SKM-1 treated with dmso at 0.1 percent for 144 hours (cell line): ENCODE measurements at regions not wholly inside any gene's neighbourhood (a gene's known extent, or its start where the extent isn't known, plus 50 kb on each side); places are given as distances from the start of the nearest gene placed in this dataset.

Source experiments
- DNase-seq: peaks from one replicate; lab custom pipeline; 2025; ENCODE audit not compliant: unreplicated experiment; lab: John Stamatoyannopoulos, UW

DNA sequence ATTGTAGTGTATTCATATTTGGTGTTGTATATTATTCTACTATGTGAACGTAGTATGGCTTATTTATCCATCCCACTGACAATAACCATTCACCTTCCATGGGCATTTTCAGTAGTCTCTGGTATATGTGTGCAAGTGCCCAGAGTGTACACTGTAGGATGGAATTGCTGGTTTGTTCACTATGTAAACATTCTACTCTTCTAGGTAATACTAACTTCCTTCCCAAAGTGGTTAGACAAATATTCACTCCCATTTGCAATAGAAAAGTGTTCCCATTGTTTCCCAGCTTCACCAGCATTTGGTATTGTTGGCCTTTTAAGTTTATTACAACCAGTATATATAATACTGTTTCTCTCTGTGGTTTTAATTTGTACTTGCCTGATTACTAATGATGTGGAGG lies 153.7 kb downstream of the C7orf25 start:
- no peak for DNase-seq

DNA sequence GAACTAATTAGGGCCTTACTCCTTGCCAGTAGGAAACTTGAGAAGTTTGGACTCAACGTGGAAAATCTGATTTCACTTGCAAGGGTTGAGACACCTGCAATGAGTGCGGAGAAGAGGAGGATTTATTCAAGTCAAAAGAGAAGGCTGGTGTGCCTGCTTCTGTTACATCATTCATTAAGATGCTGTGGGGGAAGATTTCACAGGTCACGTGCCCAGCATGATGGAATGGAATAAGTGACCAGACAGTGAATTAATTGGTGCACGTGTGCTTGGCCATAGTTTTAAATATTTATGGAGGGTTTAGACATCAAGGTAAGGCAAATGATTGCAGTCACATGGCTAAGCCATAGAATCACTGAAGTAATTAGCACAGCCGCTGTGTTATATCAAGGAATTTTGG lies 155.0 kb downstream of the C7orf25 start:
- DNase-seq, result no peak

DNA sequence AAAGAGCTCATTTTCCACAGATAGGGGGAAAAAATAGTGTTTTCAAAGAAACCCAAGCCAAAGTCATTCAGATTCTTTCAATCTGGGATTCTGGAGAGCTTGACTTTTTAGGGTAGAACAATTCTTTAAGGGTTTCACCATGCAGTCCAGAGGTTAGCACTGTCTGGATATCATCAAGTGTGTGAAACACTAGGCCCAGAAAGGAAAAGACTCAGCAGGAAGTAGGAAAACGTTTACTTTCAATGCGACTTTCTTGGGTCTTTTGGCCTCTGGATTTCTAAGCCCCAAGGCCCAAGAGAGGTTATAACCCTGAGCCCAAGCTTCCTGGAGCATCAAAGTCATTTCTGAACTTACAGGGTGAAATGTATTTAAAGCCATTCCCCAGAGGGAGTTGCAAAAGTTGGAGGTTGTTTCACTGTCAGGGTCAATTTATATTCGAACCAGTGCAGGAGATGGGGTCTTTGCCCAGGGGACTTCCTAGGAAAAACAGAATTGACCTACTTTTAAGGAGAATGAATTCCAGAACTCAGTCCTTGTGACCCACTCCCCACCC lies 158.0 kb downstream of the C7orf25 start:
- DNase-seq, result no peak

DNA sequence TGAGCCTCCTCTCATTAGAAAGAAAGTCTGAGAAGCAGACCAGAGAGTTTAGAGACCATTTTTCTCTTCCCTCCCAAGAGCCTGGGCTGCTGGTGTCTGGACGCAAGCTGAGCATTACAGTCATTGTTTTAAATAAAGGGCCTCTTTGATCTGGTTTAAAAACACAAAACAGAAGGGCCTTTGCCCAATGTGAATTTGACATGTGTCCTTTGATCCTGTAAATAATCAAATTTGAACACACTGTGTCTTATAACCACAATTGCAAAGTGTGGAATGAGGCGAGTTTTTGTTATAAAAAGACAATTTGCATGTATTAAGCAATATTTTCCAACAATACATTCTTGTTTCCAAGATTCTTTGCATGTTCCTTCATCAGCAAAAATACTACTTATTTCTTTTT lies 158.5 kb downstream of the C7orf25 start:
- DNase-seq, result no peak

DNA sequence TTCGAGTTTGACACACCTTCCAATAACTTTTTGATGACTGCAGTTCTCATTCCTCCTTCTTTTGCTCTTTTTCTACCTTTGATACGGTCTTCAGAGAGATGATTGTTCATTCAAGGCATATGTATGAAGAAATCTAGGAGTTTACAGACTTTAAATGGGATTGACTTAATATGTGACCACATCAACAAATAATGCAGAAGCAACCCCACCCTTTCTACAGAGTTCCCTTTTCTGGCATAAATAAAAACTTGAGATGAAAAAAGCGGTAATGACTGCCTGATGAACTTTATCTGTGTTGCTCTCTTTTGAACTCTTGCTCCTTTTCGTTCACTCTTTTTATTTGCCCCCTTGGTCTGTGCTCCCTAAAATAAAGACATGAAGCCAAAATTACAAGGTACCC lies 161.7 kb downstream of the C7orf25 start:
- no peak for DNase-seq

DNA sequence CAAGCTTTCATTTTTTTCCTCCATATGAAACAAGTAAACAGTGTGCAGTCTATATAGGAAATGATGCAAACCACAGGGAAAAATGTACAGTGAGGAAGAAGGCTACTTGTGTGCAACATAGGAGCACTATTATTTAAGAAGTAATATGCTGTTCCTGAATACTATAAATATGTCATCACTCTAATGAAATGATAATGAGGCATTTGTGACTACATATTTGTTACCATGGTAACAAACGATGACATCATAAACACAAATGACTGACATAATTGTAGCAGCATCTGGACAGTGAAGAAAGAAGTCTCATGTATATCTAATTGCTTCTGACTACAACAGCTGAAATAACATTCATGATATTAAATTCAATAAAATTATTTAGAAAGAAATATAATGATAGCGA lies 164.8 kb downstream of the C7orf25 start:
- no peak for DNase-seq

DNA sequence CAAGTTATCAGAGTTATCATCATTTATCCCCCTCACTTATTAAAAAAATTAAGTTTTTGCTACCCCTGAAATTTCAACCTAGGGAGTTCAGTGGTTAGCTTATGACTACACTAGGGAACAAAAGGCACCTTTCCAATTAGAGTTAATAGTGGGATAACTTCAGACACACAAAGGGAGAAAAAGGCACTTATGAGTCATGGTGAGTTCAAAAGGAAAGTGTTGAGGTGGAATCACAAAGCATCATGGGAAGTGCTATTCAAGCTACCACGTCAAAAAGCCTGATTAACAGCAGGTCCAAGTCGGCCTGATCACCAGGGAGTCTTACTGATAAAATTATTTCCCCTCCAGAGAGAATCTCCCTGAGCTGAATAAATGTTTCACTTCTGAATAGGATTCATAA lies 165.7 kb downstream of the C7orf25 start:
- no peak for DNase-seq

DNA sequence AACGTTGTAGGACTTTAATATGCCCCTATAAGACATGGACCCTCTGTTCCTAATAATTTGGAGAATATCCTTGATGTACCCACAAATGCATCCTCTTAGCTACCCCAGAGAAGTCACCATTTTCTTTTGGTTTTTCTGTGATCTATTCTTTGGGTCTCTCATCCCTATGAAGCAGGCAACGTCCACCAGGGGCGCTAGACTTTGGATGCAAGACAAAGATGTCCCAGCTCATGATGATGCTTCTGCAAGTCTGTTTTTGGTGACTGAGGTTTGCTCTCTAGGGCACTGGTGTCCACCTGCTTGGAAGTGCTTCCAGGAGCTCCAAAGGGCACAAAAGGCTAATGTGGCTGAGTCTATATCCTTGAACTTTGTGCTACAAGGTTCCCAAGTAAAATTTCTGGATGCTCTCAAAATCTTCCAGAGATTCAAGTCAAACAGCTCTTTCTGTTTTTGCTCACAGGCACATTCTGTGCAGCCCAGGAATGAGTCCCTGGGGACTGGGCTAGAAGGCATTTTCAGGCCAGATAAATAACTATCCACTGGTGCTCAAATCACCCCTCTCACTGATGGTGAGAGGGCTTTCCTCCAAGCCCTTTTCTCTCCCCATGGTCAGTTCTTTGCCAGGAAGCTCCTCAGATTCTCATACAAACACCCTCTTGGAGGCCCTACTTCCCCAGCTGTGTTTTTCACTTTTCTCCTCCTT lies 166.4 kb downstream of the C7orf25 start:
- DNase-seq, result no peak

DNA sequence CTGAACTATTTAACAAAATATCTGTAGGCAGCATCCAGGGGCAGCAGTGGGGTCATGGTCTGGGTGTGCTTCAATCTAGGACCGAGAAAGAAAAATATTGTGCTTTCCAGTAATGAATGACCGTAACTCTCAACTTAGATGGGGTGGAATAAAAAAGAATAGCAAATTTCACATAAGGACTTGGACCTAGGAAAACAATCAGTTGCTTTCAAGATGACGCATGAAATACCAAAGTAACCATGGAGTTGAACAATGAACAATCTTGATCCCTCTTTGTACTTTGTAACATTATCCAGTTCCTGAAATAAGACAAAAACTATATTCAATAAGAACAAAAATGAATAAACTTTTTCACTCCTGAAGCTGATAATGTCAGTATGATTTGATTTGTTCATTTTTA lies 167.1 kb downstream of the C7orf25 start:
- DNase-seq, result no peak

DNA sequence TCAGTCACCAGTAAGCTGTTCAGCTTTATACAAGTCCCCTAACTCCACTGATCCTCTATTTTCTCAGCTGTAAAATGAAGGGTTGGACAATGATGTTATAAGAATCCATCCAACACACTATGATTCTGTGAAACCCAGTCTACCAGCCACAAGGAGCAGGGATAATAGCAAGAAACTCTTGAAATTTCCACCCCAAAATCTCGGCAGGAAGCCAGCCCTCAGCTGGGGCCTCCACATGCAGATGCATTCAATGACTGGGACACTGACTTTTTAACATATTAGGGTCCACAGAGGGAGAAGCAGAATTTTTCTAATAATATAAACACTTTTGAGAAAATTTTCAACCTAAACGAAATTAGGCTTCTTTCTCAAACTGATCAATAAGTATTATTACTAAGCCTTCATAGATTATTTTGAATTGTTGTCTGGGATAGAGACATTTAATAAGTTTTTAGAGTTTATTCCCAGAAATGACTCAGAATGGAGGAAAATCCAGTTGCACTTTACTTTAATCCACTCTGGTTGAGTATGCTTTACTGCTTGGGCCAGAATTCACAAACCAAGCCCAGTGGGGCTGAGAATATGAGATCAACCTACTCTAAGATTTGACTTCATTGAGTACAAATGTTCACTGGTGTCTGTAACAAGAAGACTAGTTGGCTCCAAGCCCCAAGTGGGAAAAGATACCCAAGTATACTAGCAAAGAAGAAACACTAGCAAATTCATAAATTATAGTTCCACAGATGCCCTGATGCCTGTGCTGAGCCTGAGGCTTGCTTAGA lies 168.6 kb downstream of the C7orf25 start:
- DNase-seq, result no peak

DNA sequence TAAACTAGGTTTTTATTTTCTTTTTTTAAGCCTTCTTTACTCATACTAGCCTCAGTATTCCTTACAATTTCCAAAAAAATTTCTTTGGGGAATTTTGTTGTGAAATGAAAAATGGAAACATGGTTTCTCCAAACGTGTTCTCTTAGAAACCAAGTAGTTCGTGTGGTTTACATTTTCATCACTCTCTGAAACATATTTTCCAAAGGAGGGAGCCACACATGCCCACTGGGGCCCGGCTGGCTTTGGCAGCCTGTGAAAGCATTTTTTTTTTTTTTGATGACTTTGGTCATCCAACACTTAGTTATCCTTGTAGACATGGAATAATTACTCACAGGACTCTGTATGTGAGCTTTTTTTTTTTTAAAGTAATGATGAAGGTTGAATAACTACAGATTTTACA lies 169.6 kb downstream of the C7orf25 start:
- DNase-seq, result no peak

DNA sequence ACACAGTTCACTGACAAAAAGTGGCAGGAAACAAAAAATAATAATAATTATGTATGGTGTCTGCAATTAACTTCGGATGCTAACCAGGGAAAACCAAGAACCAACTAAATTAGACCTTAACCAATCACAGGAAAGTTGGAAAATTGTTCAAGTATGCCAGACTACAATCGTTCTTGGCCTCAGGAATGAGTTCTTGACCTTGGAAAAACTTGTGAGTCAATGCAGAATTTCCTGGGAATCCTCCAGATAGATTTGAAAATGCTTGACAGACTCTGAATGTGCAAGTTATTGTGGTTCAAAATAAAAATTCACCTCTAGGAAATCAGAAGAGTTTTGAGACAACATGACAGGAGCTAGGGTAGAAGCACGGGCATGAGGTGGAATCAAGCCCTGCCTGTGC lies 171.5 kb downstream of the C7orf25 start:
- no peak for DNase-seq

DNA sequence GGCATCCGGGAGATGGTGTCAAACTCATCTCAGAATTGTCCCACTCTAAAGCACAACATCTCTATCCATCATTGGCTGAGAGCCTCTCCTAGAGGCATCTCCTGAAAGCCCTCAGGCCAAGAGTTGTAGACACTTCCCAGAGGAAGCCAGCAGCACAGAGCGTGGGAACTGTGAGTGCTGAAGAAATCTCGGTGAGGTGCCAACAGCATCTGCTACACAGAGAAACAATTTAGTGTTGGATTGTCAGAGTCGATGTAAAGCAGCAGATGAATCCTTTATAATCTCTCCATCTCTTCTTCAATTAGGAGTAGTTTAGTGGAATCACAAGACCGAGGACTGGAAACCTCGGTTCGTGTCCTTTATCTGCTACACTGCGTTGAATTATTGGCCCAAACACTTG lies 172.2 kb downstream of the C7orf25 start:
- no peak for DNase-seq

DNA sequence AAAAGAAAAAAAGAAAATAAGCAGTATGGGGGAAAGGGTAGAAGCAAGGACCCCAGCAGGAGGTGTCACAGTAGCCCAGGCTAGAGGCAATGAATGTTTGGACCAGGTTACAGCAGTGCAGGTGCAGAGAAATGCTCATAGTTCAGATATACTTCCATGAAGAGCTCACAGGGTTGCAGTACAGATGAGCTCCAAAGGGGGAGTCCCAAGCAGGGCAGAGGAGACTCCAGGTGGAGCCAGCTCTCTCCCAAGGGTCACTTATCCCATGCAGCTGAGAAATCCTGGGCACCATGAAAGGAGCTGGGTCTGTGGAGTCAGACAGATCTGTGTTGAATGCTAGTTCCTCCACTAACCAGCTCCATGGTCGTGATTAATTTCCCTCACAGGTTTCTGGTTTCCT lies 174.9 kb downstream of the C7orf25 start:
- DNase-seq, result no peak

DNA sequence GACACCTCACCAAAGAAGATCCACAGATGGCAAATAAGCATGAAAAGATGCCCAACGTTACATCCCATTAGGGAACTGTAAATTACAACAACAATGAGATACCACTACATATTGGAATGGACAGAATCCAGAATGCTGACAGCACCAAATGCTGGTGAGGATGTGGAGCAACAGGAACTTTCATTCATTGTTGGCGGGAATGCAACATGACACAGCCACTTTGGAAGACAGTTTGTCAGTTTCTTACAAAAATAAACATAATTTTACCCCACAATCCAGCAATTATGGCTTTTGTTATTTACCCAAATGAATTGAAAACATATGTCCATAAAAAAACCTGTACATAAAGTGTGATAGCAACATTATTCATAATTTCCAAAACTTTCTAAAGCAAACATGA lies 176.8 kb downstream of the C7orf25 start:
- DNase-seq, result no peak

DNA sequence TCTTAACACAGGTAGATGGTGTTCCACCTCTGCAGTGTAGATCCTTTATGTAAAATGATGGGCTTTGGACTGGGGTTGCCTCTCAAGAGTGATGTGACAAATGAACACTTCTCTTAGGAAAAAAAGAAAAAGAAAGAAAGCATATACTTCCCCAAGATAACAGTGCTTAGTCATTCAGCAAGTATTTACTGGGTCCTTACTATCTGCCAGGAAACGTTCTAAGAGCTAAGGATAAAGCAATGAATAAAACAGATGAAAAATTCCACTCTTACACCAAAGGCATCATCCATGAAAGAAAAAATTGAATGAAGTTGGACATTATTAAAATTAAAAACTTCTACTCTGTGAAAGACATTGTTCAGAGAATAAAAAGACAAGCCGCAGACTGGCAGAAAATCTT lies 177.3 kb downstream of the C7orf25 start:
- no peak for DNase-seq

DNA sequence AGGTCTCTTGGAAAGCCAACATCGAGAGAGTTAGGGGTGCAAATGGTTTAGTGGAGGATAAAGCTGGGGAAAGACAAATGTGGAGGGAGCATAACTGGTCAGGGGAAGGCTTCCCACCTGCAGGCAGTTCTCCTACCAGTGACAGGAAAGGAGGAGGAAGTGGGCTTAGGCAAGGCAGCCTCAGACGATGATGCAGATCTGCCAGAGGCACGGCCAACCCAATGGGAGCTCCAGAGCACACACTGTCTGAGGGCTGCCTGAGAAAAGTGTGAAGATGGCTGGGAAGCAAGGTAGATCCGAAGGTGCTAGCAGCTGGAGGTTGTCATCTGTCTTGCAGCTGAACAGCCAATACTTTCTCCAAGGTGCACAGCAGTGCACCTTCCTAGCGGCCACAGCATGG lies 178.8 kb downstream of the C7orf25 start:
- no peak for DNase-seq

DNA sequence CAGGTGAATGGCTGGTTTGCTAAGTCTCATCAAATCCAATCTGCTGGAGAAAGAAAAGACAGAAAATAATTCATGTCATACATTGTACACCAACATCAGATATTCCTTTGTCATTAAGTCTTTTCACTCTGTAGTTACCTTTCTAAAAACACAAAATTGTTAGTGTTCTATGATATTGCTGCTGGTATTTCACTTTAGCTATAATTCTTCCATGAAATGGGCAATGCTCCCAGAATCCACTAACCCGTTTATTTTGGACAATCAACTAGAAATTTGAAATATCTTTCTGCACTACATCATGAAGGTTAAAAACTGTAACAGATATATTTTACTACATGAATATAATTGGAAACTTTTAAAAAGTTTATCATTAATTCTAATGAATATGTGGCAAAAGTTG lies 181.3 kb downstream of the C7orf25 start:
- no peak for DNase-seq

DNA sequence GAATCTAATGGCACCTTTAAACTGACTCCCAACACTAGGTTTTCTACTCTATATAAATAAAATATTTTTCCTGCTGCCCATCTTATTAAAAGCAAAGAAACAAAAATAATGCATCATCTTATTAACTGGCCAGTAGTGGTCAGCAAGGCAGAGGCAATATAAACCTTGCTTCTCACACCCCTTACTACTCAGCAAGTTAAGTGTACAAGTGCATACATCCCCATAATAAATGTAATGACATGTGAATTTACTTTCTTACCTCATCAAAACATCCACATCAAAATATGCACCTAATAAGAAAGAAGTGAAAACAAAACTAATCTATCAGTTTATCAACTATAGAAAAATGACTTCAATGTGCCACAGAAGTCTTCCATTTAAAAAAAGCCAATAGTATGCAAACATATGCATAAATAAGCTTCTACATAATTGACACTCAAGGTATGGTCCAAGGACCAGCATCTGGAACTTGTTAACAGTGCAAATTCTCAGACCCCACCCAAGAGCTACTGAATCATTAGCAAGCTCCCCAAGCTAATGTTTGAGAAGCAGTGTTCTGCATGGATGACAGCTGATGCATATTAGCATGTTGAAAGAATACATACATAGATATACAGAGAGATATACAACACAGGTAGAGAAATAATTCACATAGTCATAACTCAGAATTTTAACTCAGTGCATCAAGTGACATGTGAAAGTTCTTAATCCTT lies 182.7 kb downstream of the C7orf25 start:
- DNase-seq, result no peak

DNA sequence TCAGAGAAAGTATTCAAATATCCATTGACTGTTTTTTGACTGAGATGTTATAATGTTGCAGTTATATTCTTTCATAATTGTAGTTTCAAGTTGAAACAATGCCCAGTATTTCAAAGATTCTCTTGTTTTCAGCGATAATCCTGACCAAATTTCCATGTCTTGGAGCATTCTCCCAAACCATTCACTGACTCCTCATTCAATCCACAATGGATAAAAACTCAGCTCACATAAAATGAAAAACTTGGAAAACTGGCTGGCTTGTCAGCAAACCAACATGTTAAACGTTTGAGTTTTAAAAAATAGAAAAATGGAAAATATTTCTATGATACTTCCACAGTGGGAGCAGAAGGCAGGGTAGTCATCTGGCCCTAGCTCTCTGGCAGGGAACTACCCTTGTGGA lies 184.4 kb downstream of the C7orf25 start:
- DNase-seq, result no peak

DNA sequence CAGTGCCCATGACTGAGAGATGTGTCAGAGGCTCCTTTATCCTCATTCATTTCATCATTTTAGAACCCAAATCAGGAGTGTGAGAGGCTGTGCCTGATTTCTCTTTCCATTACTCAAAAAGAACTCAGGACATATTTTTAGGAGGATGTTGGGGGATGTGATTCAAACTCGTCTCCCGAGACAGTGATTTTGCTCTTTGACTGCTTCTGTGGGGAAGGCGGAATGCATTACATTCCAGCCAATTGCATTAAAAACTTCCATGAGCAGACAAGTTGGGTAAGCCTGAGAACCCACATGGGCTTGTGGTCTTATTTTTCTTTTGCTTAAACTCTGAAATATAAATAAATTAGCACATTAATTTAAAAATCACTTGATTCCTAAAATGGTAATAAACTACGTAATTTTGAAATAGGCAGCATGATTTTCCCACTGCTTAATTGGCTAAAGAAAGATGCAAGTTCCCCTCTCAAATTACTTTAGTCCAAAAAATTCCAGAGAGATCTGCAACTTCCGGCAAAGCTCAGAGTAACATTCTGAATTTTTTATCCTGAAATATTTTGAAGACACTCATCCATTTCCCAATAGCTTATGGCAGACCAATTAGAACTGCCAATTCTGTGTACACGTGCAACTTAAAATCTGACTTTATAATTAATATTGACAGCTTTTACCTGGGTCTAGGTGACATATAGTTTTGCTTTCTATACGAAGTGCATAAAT lies 185.6 kb downstream of the C7orf25 start:
- DNase-seq, result no peak
